SK-N-MC (cell line): ENCODE measurements at regions not wholly inside any gene's neighbourhood (a gene's known extent, or its start where the extent isn't known, plus 50 kb on each side); places are given as distances from the start of the nearest gene placed in this dataset.

Experiments
- EZH2 ChIP-seq: fragments of 200-600 bp; sonication (generic); IDR thresholded peaks from one replicate; pipeline ENCODE4 v1.6.1; 2017; ENCODE audit warnings: antibody characterized with exemption
- POLR2AphosphoS5 ChIP-seq: IDR thresholded peaks from 2 replicates; pipeline ENCODE4 v1.6.1; 2012; ENCODE audit warnings: mild to moderate bottlenecking, low read depth, low read length, borderline replicate concordance

DNA sequence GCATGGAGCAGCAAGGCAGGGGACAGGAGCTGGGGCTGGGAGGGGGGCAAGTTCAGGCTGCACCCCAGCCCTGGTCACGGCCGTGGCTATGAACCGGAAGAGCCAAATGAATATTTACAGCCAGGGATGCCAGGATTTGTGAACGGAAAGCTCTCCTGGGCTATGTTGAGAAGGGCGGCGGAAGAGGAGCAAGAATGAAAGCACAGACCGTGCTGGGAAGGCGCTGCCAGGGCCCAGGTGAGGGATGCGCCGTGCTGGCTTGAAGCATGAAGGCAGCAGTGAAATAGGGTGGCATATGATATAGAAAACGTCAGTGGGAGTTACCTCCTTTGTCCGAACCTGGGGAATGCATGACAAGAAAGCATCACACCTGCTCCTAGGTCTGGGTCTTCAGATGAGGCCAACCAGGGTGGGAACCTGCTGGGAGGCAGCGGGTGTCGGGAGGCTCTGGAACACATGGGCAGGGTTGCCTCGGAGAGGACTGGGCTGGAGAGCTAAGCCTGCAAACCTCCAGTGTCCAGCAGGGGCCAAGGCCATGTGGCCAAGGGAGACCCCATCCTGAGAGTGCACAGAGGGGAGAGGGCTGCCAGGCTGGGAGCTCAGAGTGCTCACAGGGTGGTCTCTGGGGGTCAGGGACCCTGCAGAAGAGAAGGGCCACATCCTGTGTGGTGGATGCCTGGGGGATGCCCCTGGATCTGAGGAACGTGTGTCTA is 120.6 kb upstream of the TCERG1L start:
- TF ChIP-seq EZH2, result no peak
- no peak for TF ChIP-seq POLR2AphosphoS5
